ENCODE measurements at regions not wholly inside any gene's neighbourhood (a gene's known extent, or its start where the extent isn't known, plus 50 kb on each side); places are given as distances from the start of the nearest gene placed in this dataset.

- ChIA-PET POLR2A (ENCODE audit: low non-redundant PET) (no interaction called here), CTCF (no interaction called here)
- H3K27ac ChIP-seq: no peak overlapping the region
- no peak for DNase-seq (ENCODE audit: low spot score)
- TF ChIP-seq CTCF (conservative IDR thresholded peaks at IDR 0.05; ENCODE audit: low read depth): no peak
These were observed 445.2 kb downstream of the SH2D1A start for GRCh38 chrX:124791492-124792095.

DNA sequence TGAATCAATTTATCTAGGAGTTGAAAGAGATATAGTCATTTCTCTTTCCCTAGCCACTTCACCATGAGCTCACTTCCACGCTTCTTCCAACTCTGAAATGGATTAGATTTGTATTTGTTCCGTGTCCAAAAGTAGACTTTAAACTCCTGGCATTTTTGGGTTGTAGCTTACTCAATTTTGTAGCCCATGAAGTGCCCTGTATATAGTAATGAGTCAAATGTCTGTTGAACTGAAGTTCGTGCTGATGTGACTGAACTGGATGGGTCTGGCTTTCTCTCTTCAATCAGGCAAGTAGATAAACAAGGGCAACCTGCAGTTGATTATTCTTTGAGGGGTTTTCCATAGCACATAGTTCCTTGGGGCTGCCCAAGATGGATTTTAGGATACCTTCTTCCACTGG lies 450.6 kb downstream of the SH2D1A start:
- no peak overlapping the region for H3K27ac ChIP-seq
- POLR2A ChIA-PET (ENCODE audit: low non-redundant PET): interaction anchor here (0.7 kb wide), 1 partner anchor 92 kb away, joined by 4 read pairs; no protein-coding TSS in a partner anchor
- CTCF ChIA-PET: no interaction called here
- no peak for DNase-seq (ENCODE audit: low spot score)
- no peak for TF ChIP-seq CTCF (conservative IDR thresholded peaks at IDR 0.05; ENCODE audit: low read depth)

GRCh38 chrX:124804962-124805361 lies 458.6 kb downstream of the SH2D1A start:
- POLR2A ChIA-PET (ENCODE audit: low non-redundant PET): no interaction called here
- no peak for TF ChIP-seq CTCF (conservative IDR thresholded peaks at IDR 0.05; ENCODE audit: low read depth)
- DNase-seq (ENCODE audit: low spot score): no peak
- CTCF ChIA-PET: no interaction called here
- H3K27ac ChIP-seq: no peak overlapping the region

- POLR2A ChIA-PET (ENCODE audit: low non-redundant PET): no interaction called here
- DNase-seq (ENCODE audit: low spot score): no peak
- CTCF ChIA-PET: no interaction called here
- H3K27ac ChIP-seq: no peak overlapping the region
- TF ChIP-seq CTCF (conservative IDR thresholded peaks at IDR 0.05; ENCODE audit: low read depth): no peak
These were observed 459.1 kb downstream of the SH2D1A start for GRCh38 chrX:124805486-124805885.

GRCh38 chrX:124814106-124814505 lies 467.7 kb downstream of the SH2D1A start:
- H3K27ac ChIP-seq: no peak overlapping the region
- POLR2A ChIA-PET (ENCODE audit: low non-redundant PET): no interaction called here
- DNase-seq (ENCODE audit: low spot score): no peak
- no peak for TF ChIP-seq CTCF (conservative IDR thresholded peaks at IDR 0.05; ENCODE audit: low read depth)
- CTCF ChIA-PET: no interaction called here

DNA sequence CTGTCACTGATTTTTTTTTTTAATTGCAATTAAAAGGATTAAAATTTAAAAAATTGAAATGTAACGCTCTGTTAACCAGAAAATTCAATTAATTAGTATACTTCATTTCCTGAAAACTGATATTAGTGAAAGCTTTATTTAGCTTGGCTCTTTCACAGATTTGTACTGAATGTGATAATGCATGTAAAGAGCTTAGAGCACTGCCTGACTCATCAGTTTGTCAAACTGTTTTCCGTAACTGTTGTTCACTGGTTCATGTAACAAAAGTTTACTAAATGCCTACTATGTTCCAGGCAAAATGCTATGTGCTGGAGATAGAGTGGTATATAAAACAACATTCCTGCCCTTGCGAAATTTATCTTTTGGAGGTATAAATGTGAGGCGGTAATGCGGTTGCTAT lies 471.7 kb downstream of the SH2D1A start:
- H3K27ac ChIP-seq: no peak overlapping the region
- POLR2A ChIA-PET (ENCODE audit: low non-redundant PET): no interaction called here
- TF ChIP-seq CTCF (conservative IDR thresholded peaks at IDR 0.05; ENCODE audit: low read depth): no peak
- no peak for DNase-seq (ENCODE audit: low spot score)
- CTCF ChIA-PET: no interaction called here

- CTCF ChIA-PET: no interaction called here
- no peak for DNase-seq (ENCODE audit: low spot score)
- no peak overlapping the region for H3K27ac ChIP-seq
- POLR2A ChIA-PET (ENCODE audit: low non-redundant PET): no interaction called here
- TF ChIP-seq CTCF (conservative IDR thresholded peaks at IDR 0.05; ENCODE audit: low read depth): no peak
These were observed 472.4 kb downstream of the SH2D1A start for GRCh38 chrX:124818764-124819163.
